ENCODE measurements at regions not wholly inside any gene's neighbourhood (a gene's known extent, or its start where the extent isn't known, plus 50 kb on each side); places are given as distances from the start of the nearest gene placed in this dataset.

DNA sequence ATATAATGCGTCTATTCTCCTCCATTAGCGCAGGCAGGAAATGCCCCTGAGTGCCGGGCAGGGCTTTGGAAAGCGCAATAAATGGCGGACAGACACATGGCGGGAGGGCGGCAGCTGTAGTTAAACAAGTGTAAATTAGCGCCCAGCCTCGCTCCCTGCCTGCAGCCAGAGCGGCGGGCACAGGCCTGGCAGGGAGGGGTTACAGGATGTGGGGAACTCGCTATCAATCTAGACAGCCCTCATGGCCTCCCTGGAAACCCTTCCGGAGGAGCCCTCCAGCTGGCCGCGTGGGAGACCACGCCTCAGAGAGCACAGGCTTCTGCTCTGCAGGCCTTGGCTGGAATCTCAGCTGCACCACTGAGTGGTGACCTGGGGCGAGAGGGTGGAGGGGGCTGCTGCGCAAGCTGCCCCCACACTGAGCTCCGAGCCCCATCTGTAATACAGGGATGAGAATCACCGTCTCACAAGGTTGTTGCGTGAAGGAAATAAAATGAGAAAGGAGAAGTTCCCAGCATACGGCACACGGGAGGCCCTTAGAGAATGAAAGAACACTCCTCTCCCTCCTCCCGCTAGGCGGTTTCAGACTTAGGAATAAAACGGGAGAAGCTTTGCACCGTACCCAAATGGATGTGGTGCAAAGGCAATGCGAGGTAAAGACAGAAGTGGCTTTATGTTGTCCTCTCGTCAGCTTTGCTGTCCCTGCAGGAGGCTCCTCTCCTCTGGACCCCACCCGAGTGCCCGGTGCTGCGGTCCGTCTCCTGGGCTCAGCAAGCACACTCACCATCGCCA is 167.2 kb upstream of the POU3F1 start (continued):
- no peak for TF ChIP-seq JUND (IDR thresholded peaks at IDR 0.05; ENCODE audit: borderline replicate concordance, low read depth, low read length)
- no peak for TF ChIP-seq JUND (tag; IDR thresholded peaks at IDR 0.05; ENCODE audit: borderline replicate concordance, low read depth, low read length)
- no peak for TF ChIP-seq ZNF561 (CRISPR knock-in tag; conservative IDR thresholded peaks at IDR 0.05)
- TF ChIP-seq, protein P1, sequence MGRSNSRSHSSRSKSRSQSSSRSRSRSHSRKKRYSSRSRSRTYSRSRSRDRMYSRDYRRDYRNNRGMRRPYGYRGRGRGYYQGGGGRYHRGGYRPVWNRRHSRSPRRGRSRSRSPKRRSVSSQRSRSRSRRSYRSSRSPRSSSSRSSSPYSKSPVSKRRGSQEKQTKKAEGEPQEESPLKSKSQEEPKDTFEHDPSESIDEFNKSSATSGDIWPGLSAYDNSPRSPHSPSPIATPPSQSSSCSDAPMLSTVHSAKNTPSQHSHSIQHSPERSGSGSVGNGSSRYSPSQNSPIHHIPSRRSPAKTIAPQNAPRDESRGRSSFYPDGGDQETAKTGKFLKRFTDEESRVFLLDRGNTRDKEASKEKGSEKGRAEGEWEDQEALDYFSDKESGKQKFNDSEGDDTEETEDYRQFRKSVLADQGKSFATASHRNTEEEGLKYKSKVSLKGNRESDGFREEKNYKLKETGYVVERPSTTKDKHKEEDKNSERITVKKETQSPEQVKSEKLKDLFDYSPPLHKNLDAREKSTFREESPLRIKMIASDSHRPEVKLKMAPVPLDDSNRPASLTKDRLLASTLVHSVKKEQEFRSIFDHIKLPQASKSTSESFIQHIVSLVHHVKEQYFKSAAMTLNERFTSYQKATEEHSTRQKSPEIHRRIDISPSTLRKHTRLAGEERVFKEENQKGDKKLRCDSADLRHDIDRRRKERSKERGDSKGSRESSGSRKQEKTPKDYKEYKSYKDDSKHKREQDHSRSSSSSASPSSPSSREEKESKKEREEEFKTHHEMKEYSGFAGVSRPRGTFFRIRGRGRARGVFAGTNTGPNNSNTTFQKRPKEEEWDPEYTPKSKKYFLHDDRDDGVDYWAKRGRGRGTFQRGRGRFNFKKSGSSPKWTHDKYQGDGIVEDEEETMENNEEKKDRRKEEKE (IDR thresholded peaks at IDR 0.05; ENCODE audit: borderline replicate concordance in 1 of 2, control insufficient read depth in 1 of 2, low read depth in 2 of 2, low read length in 1 of 2), result no peak
- peak; percentile 55 for TF ChIP-seq TEAD4 (IDR thresholded peaks at IDR 0.05; ENCODE audit: low read length)
- TF ChIP-seq TEAD4 (CRISPR knock-in tag; IDR thresholded peaks at IDR 0.05; ENCODE audit: borderline replicate concordance), result no peak
- TF ChIP-seq SIN3A (IDR thresholded peaks at IDR 0.05; ENCODE audit: borderline replicate concordance in 2 of 2, control insufficient read depth in 1 of 2, low read depth in 2 of 2, low read length in 2 of 2), result peak in 1 of 2 experiments; percentile 16; a peak in 1 of 4 replicates
- TF ChIP-seq FOXM1 (IDR thresholded peaks at IDR 0.05; ENCODE audit: low read depth), result no peak
- no peak for TF ChIP-seq FOXM1 (CRISPR knock-in tag; IDR thresholded peaks at IDR 0.05; ENCODE audit: low read depth)
- TF ChIP-seq KDM1A (IDR thresholded peaks at IDR 0.05), result 0 out of 4 replicates have a peak, but pooled peaks of 1 of the 2 experiments have one; percentile 10
- TF ChIP-seq, protein P2, sequence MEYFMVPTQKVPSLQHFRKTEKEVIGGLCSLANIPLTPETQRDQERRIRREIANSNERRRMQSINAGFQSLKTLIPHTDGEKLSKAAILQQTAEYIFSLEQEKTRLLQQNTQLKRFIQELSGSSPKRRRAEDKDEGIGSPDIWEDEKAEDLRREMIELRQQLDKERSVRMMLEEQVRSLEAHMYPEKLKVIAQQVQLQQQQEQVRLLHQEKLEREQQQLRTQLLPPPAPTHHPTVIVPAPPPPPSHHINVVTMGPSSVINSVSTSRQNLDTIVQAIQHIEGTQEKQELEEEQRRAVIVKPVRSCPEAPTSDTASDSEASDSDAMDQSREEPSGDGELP (CRISPR knock-in tag; IDR thresholded peaks at IDR 0.05; ENCODE audit: borderline replicate concordance), result peak; percentile 86
- TF ChIP-seq, protein P3, sequence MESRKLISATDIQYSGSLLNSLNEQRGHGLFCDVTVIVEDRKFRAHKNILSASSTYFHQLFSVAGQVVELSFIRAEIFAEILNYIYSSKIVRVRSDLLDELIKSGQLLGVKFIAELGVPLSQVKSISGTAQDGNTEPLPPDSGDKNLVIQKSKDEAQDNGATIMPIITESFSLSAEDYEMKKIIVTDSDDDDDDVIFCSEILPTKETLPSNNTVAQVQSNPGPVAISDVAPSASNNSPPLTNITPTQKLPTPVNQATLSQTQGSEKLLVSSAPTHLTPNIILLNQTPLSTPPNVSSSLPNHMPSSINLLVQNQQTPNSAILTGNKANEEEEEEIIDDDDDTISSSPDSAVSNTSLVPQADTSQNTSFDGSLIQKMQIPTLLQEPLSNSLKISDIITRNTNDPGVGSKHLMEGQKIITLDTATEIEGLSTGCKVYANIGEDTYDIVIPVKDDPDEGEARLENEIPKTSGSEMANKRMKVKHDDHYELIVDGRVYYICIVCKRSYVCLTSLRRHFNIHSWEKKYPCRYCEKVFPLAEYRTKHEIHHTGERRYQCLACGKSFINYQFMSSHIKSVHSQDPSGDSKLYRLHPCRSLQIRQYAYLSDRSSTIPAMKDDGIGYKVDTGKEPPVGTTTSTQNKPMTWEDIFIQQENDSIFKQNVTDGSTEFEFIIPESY (CRISPR knock-in tag; IDR thresholded peaks at IDR 0.05), result peak; percentile 44; the same call in 1 of the 2 replicates
- TF ChIP-seq, protein P4, sequence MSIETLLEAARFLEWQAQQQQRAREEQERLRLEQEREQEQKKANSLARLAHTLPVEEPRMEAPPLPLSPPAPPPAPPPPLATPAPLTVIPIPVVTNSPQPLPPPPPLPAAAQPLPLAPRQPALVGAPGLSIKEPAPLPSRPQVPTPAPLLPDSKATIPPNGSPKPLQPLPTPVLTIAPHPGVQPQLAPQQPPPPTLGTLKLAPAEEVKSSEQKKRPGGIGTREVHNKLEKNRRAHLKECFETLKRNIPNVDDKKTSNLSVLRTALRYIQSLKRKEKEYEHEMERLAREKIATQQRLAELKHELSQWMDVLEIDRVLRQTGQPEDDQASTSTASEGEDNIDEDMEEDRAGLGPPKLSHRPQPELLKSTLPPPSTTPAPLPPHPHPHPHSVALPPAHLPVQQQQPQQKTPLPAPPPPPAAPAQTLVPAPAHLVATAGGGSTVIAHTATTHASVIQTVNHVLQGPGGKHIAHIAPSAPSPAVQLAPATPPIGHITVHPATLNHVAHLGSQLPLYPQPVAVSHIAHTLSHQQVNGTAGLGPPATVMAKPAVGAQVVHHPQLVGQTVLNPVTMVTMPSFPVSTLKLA (conservative IDR thresholded peaks at IDR 0.05), result 0 out of 4 replicates have a peak, but pooled peaks of 1 of the 2 experiments have one; percentile 27
- TF ChIP-seq EP400 (IDR thresholded peaks at IDR 0.05), result peak; percentile 36; the same call in 1 of the 2 replicates
- TF ChIP-seq, protein P5, sequence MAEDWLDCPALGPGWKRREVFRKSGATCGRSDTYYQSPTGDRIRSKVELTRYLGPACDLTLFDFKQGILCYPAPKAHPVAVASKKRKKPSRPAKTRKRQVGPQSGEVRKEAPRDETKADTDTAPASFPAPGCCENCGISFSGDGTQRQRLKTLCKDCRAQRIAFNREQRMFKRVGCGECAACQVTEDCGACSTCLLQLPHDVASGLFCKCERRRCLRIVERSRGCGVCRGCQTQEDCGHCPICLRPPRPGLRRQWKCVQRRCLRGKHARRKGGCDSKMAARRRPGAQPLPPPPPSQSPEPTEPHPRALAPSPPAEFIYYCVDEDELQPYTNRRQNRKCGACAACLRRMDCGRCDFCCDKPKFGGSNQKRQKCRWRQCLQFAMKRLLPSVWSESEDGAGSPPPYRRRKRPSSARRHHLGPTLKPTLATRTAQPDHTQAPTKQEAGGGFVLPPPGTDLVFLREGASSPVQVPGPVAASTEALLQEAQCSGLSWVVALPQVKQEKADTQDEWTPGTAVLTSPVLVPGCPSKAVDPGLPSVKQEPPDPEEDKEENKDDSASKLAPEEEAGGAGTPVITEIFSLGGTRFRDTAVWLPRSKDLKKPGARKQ (CRISPR knock-in tag; IDR thresholded peaks at IDR 0.05), result no peak

Measured in K562 (cell line).